Epithelial cell of prostate (primary cell): ENCODE measurements at regions not wholly inside any gene's neighbourhood (a gene's known extent, or its start where the extent isn't known, plus 50 kb on each side); places are given as distances from the start of the nearest gene placed in this dataset.

Source experiments
- DNase-seq: peaks from one replicate; pipeline ENCODE4 v3.0.0-alpha.2; 2011; ENCODE audit warnings: low read depth, low spot score
- H3K27ac ChIP-seq: fragments of 450-650 bp; 2 replicates; pipeline ENCODE4 v1.5.1; 2017; ENCODE audit warnings: mild to moderate bottlenecking

DNA sequence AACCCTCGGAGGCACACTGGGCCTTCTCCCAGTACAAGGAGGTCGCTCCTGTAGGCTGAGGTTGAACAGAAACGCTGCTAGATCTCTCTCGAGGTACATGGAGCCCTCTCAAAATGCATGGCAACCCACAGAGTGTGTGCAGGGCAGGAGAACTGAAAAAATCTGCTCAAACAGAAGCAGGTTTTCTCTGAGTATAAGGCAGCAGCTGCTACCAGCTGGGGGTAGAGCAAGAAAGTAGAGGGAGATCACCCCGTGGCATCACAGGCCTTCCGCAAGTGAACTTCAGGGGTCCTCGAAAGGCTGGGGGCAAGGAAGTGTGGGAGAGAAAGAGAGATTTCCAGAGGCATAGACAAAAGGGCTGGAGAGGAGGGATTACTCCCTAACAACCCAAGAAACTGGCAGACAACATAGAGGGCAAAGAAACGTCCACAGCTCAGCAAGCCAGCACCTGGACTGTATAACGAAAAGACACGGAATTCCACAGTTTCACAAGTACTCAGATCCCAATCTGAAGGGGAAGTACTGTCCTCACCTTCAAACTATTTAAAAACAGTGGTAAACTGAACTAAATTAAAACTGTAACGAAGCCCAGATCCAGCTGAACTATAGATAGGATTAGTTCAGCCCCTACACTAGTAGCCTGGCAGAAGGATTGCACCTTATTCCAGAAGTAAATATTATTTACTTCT is 299.2 kb downstream of the IPMK start:
- DNase-seq = no peak
- H3K27ac ChIP-seq = no peak overlapping the region

- H3K27ac ChIP-seq = no peak overlapping the region
- peak; percentile 31 for DNase-seq
Measured at GRCh38 chr10:57964351-57964750, 303.3 kb downstream of the IPMK start.

GRCh38 chr10:57963546-57963945 is 304.1 kb downstream of the IPMK start:
- H3K27ac ChIP-seq = no peak overlapping the region

DNA sequence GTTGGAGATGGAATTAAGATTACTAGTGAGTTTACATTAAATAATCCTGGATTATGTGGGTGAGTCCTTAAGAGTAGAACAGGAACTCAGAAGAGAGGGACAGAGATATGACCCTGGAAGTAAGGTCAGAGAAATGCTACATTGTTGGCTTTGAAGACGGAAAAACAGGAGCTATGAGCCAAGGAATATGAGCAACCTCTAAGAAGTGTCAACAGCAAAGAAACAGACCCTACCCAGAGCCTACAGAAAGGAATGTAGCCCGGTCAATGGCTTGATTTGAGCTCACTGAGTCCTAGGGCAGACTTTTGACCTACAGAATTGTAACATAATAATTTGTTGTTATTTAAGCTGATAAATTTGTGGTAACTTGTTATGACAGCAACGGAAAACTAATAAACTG is 304.9 kb downstream of the IPMK start:
- no peak for DNase-seq

More at GRCh38 chr10:57963546-57963945, 304.1 kb downstream of the IPMK start:
- no peak for DNase-seq

GRCh38 chr10:57961487-57961886 is 306.2 kb downstream of the IPMK start:
- DNase-seq = no peak
- H3K27ac ChIP-seq = no peak overlapping the region

More for the DNA sequence above, 304.9 kb downstream of the IPMK start:
- H3K27ac ChIP-seq = no peak overlapping the region

GRCh38 chr10:57960406-57960805 is 307.3 kb downstream of the IPMK start:
- H3K27ac ChIP-seq = no peak overlapping the region
- no peak for DNase-seq

- H3K27ac ChIP-seq = no peak overlapping the region
- no peak for DNase-seq
Measured at GRCh38 chr10:57959318-57960006, 308.2 kb downstream of the IPMK start.

- H3K27ac ChIP-seq = no peak overlapping the region
- DNase-seq = no peak
Measured at GRCh38 chr10:57955076-57955475, 312.6 kb downstream of the IPMK start.

GRCh38 chr10:57952741-57953140 is 315.0 kb downstream of the IPMK start:
- no peak for DNase-seq
- no peak overlapping the region for H3K27ac ChIP-seq

GRCh38 chr10:57950442-57950974 is 317.2 kb downstream of the IPMK start:
- no peak overlapping the region for H3K27ac ChIP-seq
- no peak for DNase-seq

DNA sequence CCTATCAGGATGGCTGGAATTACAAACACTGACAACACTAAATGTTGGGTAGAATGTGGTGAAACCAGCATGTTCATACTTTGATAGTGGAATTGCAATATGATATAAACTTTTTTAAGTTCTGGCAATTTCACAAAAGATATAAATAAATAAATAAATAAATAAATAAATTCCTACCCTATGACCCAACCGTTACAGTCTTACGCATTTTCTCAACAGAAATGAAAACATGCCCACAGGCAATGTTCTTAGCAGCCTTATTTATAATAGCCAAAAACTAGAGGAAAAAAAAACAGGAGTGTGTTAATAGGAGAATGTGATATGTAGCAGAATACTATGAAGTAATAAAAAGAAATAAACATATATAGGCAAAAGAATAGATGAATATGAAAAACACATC is 318.9 kb downstream of the IPMK start:
- no peak for DNase-seq
- no peak overlapping the region for H3K27ac ChIP-seq

DNA sequence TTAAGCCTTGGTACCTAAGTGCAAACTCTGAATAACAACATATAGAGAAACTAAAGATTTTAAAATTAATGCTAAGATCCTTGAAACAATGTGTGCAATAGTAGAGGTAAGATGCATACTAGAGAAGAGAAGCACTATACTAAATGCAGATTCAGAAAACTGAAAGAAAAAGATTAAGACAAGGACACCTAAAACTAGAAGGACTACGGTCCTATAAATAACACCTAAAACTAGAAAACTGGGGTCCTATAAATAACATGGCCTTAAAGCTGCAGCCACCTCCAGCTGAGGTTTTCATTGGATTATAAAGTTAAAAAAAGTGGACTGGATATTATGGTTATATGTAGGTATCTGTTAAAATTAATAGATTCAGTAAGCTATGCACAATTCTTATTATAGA is 320.9 kb downstream of the IPMK start:
- no peak for DNase-seq
- H3K27ac ChIP-seq = no peak overlapping the region

DNA sequence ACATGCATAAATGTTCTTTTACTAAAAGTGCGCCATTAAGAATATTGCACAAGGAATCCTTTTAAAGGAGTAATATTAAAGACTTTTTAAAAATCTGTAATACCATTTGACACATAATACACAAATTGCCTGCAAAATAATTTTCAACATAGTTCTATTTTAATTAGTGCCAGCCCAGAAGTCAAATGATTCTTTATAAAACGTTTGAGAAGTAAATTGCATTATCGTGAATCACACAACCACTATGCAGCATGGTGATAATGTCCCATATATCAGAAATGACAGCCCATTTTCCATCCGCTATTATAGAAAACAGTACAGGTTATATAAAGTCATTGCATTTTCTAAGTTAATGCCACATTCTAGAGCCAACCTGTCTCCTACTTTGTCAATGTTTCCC is 324.0 kb downstream of the IPMK start:
- no peak for DNase-seq
- H3K27ac ChIP-seq = no peak overlapping the region

- peak; percentile 27 for DNase-seq
Measured at GRCh38 chr10:57925045-57925444, 342.6 kb downstream of the IPMK start.

DNA sequence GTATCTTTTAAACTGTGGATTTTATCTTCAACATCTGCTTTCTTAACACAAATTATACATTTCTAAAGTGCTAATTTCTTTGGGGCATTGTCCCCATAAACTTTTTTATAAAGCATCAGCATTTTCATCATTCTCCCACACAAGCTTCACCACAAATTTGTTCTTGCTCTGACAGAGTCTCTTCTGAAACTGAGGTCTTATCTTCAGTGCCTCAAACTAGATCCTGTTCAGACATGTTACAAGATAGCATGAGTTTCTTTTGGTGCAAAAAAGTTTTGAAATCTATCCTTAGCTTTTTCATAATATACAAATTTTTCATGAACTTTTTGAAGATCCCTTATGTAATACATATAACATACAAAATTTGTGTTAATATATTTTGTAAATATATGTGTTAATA is 346.6 kb downstream of the IPMK start:
- H3K27ac ChIP-seq = no peak overlapping the region
- DNase-seq = no peak

More at GRCh38 chr10:57925045-57925444, 342.6 kb downstream of the IPMK start:
- no peak overlapping the region for H3K27ac ChIP-seq

GRCh38 chr10:57919864-57920263 is 347.8 kb downstream of the IPMK start:
- DNase-seq = no peak
- no peak overlapping the region for H3K27ac ChIP-seq

DNA sequence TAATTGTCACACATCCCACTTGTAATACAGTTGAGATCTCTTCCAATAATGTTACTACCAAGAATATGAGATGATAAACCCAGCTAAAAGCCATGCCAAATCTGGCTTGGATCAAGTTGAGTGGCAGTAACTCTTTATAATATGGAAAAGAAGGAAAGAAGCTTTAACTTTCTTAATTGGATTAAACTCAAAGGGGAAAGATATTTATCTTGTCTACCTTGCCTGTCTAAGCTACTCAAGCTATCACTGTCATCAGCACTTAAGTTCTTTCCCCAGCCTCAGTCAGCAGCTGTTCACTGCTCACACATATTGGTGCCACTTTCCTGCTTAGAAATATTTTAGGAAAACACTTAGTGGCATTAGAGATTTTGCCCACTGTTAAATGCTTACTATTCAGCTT is 350.7 kb downstream of the IPMK start:
- DNase-seq = no peak
- no peak overlapping the region for H3K27ac ChIP-seq

DNA sequence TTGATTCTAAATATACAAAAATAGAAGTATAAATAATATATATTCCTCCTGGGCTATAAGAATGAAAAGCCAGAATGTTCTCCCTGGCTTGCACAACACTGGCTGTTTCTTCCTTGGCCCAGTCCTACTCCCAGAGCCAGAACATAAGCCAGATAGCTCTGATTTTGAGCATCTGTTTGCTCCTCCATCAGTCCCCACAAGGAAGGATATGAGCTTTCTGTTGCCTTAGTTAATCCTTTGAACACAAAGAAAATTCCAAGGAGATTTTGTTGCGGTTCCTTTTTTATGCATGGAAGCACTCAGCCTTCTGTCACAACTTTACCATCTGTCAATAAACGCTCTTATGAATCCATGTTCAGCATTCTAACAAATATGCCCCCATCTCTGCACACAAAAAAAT is 361.8 kb downstream of the IPMK start:
- no peak overlapping the region for H3K27ac ChIP-seq
- DNase-seq = no peak

DNA sequence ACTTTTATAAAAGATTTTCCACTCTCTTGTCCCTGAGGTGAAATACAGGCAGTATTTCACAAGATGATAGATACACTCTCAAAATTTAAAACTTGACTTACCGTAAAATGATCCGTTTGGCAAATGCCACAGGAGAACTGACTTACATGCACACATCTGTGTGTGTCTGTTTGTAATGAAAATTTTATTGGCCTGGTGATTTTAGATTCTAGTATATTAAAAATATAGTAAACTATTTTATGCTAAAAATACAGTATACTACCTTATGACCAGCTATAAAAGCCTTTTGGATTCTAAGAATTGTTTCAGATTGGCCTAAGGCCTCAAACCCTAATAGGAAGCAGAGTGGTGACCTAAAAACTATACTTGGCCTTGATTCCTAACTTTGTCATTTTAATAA is 362.7 kb downstream of the IPMK start:
- no peak overlapping the region for H3K27ac ChIP-seq
- DNase-seq = no peak

- DNase-seq = peak; percentile 1
- H3K27ac ChIP-seq = no peak overlapping the region
Measured at GRCh38 chr10:57898231-57898630, 369.5 kb downstream of the IPMK start.

GRCh38 chr10:57897611-57898010 is 370.1 kb downstream of the IPMK start:
- no peak overlapping the region for H3K27ac ChIP-seq
- DNase-seq = no peak

GRCh38 chr10:57894361-57894760 is 373.3 kb downstream of the IPMK start:
- no peak for DNase-seq
- no peak overlapping the region for H3K27ac ChIP-seq
